Hepatocyte (in vitro differentiated cells): ENCODE measurements at regions not wholly inside any gene's neighbourhood (a gene's known extent, or its start where the extent isn't known, plus 50 kb on each side); places are given as distances from the start of the nearest gene placed in this dataset.

Source experiments
- EZH2 ChIP-seq: fragments of 200-600 bp; sonication (generic); IDR thresholded peaks from 2 replicates; pipeline ENCODE4 v1.6.1; 2016; ENCODE audit warnings: antibody characterized with exemption, mild to moderate bottlenecking, borderline replicate concordance
- EZH2phosphoT487 ChIP-seq: fragments of 200-600 bp; sonication (generic); IDR thresholded peaks from one replicate; pipeline ENCODE4 v1.6.1; 2018; ENCODE audit warnings: antibody characterized with exemption, mild to moderate bottlenecking, low read depth, moderate library complexity; ENCODE audit not compliant: unreplicated experiment, severe bottlenecking
- TF ChIP-seq, protein P1 (sequence below): fragments of 200-600 bp; sonication (generic); IDR thresholded peaks from 2 replicates; pipeline ENCODE4 v1.5.1; 2016; ENCODE audit warnings: antibody characterized with exemption, mild to moderate bottlenecking; ENCODE audit not compliant: poor library complexity

DNA sequence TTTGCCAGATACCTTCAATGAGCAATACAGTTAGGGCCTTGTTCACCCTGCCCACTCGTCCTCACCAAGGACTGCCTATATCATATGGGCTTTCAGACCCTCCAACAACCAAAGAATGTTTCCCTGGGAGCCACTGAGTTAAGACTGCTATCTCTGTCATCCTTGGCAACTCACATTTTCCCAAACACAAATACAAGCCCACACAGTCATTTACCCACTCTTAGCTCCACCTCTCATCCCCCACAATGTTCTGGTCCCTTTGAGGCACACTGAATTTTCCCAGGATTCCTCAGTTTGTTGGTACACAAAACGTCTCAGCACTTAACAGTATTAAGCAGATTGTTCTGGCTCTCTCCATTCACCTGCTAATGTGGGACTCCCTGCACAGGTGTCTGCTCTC lies 204.6 kb downstream of the TLE3 start:
- TF ChIP-seq EZH2 (no peak), EZH2phosphoT487 (no peak)
- TF ChIP-seq, protein P1, sequence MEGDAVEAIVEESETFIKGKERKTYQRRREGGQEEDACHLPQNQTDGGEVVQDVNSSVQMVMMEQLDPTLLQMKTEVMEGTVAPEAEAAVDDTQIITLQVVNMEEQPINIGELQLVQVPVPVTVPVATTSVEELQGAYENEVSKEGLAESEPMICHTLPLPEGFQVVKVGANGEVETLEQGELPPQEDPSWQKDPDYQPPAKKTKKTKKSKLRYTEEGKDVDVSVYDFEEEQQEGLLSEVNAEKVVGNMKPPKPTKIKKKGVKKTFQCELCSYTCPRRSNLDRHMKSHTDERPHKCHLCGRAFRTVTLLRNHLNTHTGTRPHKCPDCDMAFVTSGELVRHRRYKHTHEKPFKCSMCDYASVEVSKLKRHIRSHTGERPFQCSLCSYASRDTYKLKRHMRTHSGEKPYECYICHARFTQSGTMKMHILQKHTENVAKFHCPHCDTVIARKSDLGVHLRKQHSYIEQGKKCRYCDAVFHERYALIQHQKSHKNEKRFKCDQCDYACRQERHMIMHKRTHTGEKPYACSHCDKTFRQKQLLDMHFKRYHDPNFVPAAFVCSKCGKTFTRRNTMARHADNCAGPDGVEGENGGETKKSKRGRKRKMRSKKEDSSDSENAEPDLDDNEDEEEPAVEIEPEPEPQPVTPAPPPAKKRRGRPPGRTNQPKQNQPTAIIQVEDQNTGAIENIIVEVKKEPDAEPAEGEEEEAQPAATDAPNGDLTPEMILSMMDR = no peak
